ENCODE measurements at regions not wholly inside any gene's neighbourhood (a gene's known extent, or its start where the extent isn't known, plus 50 kb on each side); places are given as distances from the start of the nearest gene placed in this dataset.

GRCh38 chr17:27376637-27377547 lies 79.4 kb upstream of the KSR1 start:
- H3K4me3 ChIP-seq (ENCODE audit: low read depth, low read length): no peak overlapping the region
- TF ChIP-seq CTCF (IDR thresholded peaks at IDR 0.05; ENCODE audit: low read depth, low read length, missing control alignments): no peak
- DNase-seq (ENCODE audit: low read depth): no peak

GRCh38 chr17:27378482-27379175 lies 77.6 kb upstream of the KSR1 start:
- no peak for DNase-seq (ENCODE audit: low read depth)

GRCh38 chr17:27379888-27380533 lies 76.2 kb upstream of the KSR1 start:
- no peak for DNase-seq (ENCODE audit: low read depth)
- H3K4me3 ChIP-seq (ENCODE audit: low read depth, low read length): no peak overlapping the region
- no peak for TF ChIP-seq CTCF (IDR thresholded peaks at IDR 0.05; ENCODE audit: low read depth, low read length, missing control alignments)

More at GRCh38 chr17:27378482-27379175, 77.6 kb upstream of the KSR1 start:
- no peak overlapping the region for H3K4me3 ChIP-seq (ENCODE audit: low read depth, low read length)
- TF ChIP-seq CTCF (IDR thresholded peaks at IDR 0.05; ENCODE audit: low read depth, low read length, missing control alignments): no peak

- no peak for DNase-seq (ENCODE audit: low read depth)
- H3K4me3 ChIP-seq (ENCODE audit: low read depth, low read length): no peak overlapping the region
- TF ChIP-seq CTCF (IDR thresholded peaks at IDR 0.05; ENCODE audit: low read depth, low read length, missing control alignments): no peak
Measured at GRCh38 chr17:27380551-27380950, 75.7 kb upstream of the KSR1 start.

GRCh38 chr17:27381007-27381501 lies 75.2 kb upstream of the KSR1 start:
- peak; percentile 100 for TF ChIP-seq CTCF (IDR thresholded peaks at IDR 0.05; ENCODE audit: low read depth, low read length, missing control alignments)
- peak; percentile 60 for DNase-seq (ENCODE audit: low read depth)
- no peak overlapping the region for H3K4me3 ChIP-seq (ENCODE audit: low read depth, low read length)

- TF ChIP-seq CTCF (IDR thresholded peaks at IDR 0.05; ENCODE audit: low read depth, low read length, missing control alignments): no peak
- H3K4me3 ChIP-seq (ENCODE audit: low read depth, low read length): no peak overlapping the region
- no peak for DNase-seq (ENCODE audit: low read depth)
Measured at GRCh38 chr17:27382025-27382424, 74.2 kb upstream of the KSR1 start.
